NOMO-1 (cell line): ENCODE measurements at regions not wholly inside any gene's neighbourhood (a gene's known extent, or its start where the extent isn't known, plus 50 kb on each side); places are given as distances from the start of the nearest gene placed in this dataset.
A peak's percentile ranks its signal among the peaks of the same experiment; 100 is the strongest.

Experiments
- DNase-seq, 2 experiments: peaks; one replicate each; lab custom pipeline; 2025; ENCODE audit not compliant: unreplicated experiment in 2 of 2; lab: John Stamatoyannopoulos, UW

DNA sequence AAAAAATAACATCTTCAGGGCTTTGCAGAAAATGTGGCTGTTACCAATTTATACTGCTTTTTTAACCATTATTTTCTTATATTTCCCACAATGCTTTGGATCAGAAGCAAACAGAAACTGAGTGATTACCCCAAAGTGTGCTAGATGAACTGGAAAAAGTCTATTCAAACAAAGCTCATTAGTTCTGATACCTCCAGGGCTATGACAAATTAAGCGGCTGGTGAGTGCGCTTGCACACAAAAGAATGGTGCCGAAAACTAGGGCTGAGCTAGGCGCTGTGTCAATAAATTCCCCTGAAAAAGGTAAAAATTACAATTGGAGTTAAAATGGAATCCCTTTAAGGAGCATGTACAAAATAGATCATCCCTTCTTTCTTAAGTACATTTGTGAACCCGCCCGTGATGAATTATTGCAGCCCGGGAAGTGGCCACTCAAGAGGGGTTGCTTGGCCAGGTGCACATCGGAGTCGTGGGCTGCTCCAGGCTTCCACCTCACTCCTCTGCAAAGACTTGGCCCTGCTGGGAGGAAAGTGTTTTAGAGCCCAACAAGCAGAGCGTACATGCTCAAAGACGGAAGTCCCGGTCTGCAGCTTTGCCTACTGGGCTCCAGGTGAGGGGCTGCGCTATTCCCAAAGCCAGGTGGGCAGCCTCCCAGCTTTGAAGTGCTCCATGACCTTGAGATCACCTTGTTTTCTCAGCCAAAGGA lies 164.0 kb upstream of the ZNF507 start:
- no peak for DNase-seq

DNA sequence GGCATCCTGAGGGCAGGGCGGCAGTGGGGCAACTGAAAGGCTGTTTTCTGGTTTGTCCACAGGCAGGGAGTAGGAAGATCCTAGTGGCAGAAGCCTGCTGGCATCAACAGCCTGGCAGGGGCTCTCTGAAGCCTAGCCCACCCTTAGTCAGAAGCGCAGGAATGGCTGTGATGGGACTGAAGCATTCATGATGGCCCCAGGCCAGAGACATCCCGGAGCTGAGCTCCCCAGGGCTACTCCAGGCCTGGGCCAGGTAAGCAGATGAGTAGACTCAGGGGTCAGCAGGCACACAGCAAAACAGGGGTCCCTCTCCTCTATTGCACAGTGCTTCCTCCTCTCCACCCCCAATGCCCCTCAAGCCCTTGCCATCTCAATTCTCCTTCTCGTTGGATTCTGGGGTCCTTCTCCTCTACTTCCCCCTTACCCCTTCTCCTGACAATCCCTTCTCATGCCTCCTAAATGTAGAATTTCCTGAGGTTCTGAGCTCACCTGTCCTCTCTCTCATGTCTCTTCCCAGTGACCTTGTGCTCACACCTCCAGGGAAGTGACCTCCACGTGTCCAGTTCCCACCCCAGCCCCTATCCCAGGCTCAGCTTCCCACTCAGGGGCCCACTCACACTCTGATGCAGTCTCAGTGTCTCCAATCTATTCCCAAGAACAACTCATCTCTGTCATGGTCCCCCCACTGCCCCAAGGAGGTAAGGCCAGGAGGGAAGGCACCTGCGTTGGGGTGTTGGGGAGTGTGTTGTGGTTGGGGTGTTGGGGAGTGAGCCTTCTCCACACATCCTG lies 158.7 kb upstream of the ZNF507 start:
- DNase-seq = no peak

DNA sequence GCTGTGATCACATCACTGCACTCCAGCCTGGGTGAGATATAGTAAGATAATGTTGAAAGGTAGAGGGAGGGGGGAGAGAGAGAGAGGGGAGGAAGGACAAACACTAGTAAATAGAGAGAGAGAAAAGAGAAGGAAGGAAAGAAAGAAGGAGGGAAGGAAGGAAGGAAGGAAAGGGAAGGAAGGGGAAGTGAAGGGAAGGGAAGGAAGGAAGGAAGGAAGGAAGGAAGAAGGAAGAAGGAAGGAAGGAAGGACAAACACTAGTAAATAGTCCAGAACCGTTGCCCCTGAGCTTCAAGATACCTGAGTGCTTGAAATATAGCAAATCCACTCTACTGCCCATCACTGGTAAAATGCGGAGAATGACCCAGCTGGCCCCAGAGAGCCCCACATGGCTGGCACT lies 156.5 kb upstream of the ZNF507 start:
- no peak for DNase-seq

DNA sequence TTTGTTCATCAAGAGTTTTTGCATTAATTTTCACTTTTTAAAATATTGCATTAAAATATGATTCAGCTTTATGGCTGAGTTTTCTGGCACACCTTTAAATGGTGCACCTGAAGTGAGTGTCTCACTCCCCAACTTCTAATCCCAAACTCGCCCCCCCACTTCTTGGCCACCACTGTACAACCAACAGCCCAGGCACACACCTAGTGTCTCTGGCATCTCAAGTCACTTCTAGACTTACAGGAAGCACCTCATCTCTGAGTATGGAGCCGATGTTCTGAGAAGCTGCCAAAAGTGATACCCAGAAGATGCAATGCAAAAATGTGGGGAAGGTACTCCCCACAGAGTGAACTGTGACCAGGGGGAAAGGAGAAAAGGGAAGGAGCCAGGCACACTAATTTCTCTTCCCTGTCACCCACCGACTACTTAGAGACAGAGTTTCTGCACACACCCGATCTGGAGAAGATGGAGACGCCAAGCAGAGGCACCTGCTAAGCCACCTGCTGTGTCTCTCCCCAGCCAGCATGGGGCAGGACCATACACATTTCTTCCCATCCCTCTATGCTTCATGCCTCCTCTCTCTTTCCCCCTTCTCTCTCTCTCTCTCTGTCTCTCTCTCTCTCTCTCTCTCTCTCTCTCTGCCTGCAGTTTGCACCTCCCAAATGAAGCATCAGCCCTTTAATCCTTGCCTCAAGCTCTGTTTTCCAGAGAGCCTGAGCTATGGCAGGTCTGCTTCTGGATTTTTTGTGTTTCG lies 155.3 kb upstream of the ZNF507 start:
- DNase-seq = no peak

DNA sequence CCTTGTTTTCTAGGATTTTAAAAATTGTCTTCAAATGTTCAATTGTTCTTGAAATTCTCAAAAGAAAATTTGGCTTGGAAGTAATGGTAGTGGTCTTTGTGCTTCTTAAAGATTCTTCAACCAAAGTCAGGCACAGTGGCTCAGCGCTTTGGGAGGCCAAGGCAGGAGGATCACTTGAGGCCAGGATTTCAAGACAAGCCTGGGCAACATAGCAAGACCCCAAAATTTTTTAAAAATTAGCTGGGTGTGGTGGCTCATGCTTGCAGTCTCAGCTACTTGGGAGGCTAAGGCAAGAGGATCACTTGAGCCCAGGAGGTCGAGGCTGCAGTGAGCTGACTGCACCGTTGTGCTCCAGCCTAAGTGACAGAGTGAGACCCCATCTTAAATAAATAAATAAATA lies 153.5 kb upstream of the ZNF507 start:
- no peak for DNase-seq

DNA sequence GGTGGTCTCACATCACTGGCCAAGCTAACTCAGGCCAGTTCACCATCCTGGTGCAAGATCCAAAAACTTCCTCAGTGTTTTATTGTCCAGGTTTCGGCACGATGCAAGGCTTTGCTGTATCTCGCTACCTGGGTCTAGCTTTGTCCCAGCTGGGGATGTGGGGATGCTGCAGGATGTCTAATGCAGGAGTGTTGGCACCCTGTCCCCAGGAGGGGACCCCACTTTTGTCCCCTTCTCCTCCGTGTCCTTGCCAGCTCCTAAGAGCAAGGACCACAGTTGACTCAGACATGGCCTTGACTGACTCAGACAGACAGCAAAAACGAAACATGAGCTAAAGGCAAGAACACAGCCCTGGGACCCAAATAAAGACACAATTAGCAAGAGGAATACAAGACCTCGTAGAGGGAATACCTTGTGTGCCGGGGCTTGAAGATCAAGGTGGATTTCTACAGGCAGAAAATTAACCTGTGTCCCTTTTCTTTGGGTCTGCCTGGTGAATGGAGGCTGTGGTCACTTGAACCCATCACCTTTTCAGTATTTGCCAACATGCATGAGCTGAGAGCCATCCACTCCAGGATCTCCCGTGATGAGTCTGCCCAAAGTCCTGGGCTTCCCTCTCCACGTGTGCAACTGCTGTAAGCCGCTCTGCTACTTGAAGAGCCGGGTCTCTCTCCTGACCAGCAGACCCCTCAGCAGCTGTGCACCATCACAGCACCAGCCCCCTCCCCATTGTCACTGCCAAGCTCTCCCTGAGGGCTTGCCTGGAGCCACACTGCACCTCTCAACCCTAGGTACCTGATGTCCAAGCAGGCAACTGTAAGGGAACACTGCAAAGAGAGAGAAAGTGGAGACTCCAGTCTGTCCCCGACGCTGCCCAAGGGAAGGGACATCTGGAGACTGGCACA lies 149.5 kb upstream of the ZNF507 start:
- DNase-seq = no peak

DNA sequence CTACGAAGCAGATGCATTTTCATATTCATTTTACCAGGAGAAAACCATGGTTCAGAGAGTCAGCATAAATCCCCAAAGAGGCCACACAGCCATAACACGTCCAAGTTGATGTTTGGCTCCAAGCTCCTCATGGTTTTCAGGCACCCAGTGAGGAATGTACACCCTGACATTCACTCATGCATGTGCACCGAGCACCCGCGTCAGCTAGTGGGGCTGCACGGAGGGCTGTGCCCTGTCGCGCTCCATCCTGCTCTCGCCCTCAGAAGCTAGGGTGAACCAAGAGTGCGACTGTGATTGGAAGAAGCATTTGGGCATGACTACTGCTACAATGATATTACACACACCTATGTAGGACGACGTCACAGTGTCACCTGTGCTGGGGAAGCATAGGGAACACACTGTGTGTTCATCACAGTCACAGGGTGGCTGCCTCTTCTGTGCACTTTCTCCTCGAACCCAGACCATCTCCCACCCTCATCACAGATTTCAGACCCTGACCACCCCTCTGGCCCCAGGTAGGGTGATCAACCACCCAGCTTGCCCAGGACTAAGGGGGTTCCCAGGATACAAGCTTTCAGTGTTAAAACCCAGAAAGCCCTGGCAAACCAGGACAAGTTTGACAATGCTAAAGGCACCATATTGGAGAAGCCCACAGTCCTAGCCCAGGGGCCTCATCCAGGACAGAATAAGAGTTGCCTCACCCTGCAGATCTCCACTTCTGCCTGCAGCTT lies 148.6 kb upstream of the ZNF507 start:
- DNase-seq = no peak

DNA sequence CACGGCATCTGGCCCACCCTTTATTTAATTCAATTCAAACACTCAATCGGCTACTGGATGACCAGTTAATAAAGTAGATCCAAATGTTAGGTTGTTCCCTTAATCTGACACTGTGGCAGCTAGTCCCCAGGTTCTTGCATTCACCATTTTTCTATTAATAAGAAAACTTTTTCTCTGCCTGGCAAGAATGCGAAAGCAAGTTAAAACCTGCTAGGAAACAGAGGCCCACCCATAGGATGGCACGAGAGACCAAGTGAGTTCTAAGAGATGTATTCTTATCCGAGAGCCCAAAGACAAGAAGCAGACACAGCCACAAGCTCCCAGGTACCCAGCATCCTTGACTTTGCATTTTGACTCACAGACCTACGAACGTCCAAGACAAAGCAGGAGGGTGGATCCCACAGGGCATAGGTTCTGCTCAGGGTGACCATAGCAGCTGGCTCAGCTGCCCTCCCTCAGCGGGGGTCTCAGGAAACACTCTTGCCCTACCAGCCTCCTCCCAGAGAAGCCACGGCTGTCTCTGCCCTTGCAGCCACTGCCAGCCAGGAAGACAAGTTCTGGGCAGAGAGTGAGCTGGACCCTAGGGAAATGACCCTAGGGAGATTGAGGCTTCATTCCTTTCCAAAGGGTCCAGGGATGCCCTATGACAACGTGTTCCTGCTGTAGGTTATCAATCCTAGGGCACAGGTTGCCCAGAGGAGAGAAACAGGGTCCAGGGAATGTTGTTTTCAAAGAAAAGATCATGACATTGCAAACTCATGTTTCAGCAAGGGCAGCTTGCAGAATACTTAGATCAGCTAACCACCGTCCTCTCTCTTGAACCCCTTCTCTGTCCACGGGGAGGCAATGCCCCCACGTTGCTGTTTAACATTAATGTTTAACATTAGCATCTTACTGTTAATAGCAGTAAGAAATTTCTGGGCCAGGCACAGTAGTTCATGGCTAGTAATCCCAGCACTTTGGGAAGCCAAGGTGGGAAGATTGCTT lies 147.2 kb upstream of the ZNF507 start:
- DNase-seq = no peak

DNA sequence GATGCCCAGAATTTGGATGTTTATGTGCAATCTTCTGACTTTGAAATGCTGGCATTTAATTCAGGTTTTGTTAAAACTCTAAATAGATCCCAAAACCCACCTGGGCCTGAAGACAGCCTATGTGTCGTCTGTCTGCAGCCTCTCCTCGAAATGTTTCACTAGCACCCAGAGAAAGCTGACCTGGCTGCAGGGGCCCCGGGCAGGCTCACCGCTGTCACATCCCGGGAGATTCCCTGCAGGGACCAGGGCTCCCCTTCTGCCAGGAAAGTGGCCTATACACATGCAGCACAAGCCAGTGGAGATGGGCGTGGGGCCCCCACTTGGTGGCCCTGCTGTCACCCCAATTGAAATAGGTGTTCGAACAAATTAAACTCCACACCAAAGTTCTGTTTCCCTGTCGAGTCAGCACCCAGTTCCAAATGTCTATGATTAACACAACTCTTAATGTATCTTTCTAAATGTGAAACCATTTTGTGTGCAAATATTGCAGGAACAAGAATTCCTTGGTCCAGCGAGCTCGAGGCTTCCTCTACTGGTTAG lies 145.8 kb upstream of the ZNF507 start:
- DNase-seq = no peak

DNA sequence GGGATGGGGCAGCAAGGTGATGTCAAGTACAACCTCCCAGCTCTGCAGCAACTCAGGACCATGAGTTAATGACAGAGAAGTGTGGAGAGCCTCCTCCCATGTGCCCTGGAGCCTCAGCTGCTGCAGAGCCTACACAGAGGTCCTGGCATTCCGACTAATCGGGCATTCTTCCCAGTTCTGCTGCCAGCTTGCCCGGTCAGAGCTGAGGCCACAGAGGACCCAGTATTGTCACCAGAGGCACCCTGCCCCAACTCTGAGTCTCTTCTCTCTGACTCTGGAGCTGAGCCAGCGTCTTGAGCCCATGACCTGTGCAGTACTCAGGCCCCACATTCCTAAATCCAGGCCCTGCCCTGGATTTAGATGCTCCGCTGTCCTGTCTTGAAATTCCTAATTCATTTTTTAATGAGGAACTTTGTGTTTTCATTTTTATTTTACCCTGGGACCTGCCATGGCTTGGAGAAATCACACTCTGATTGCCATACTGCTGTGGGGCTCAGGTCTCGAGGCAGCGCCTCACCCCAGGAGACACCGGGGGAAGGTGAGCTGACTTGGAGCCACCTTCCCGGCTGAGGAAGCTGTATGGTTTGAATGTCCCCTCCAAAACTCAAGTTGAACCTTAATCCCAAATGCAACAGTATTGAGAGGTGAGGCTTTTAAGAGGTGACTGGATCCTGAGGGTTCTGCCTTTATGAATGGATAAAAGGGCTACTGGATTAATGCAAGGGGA lies 144.9 kb upstream of the ZNF507 start:
- no peak for DNase-seq

DNA sequence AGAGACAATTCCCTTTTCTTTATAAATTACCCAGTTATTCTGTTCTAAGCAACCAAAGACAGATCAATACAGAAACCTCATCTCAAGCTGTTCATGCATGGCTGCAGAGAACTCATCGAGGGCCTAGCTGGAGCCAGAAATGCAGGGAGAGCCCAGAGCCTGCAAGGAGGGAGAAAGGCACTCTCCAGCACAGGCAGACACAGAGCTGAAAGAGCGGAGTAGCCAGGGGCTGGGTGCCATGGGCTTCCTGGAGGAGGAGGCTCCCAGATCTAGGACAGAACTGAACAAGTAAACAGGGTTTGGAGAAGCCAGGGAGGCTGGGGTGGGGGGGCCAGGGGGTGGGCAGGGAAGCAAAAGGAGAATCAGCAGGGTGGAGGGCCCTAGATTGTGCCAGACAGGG lies 144.2 kb upstream of the ZNF507 start:
- DNase-seq = no peak

DNA sequence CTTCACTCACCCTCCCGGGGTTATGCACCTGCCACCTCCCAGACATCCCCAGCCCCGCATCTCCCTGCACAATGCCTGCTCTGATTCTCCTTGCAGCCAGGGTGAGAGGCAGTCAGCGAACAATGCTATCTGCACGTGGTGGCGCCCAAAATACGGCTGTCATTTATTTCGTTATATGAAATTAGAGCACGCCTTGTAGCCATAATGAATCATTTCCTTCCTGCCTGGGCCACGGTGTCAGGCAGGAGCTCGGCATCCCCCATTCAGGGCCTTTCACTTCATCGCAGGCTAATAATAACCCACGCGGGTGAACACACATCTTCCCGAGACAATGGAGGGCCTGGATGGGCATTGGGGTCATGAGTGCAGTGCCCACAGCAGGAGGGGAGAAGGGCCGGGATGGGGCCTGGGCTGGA lies 143.8 kb upstream of the ZNF507 start:
- peak; percentile 12 to 26 for DNase-seq

DNA sequence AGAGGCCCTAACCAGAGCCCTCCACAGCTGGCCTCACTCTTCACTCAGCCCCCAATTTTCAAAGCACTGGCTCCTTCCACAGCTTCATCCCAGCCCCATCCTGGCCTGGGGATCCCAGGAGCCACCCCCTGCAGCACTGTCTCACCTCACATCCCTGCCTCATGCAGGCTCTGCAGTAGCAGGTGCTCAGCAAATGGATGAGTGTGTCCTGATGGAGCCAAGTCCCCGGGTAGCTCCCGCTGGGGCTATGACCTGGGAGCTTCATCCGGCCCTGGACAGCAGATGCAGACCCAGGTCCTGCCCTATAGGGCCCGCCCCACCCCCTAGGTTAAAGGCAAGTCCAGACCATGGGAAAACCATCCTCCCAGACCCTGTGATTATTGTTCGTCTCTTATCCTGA lies 143.2 kb upstream of the ZNF507 start:
- DNase-seq = no peak

DNA sequence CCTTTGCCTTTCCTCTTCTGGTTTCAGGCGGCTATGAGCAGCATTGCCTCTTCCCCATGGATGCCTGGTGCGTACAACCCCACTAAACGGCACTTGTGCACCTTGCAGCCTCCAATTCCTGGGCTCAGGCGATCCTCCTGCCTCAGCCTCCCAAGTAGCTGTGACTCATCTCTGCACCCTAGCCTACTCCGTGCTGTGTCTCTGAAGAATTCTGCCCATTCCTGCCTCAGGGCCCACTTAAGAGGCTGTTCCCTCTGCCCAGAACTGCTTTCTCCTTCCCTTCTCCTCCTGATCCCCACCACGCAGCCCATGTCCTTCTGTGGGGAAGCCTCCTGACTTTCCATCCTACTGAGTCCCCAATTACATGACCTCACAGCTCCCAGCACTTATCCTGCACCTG lies 142.2 kb upstream of the ZNF507 start:
- no peak for DNase-seq

DNA sequence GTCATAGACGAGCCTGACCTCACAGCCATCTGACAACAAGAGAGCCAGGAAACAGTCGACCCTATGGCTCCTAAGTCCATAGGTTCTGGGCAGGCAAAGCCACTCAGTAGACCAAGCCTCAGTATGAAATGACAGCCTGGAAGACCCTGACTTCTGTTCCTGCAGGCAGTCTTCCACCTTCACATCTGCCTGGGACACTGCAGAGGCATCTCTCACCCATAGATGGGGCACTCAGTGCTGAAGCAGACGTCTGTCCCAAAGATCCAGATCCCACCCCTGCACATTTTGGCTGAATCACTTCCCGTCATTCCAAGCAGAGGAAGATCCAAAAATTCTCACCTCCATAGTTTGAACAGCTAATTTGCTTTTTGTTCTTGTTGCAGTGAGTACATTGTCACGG lies 139.3 kb upstream of the ZNF507 start:
- DNase-seq = no peak

DNA sequence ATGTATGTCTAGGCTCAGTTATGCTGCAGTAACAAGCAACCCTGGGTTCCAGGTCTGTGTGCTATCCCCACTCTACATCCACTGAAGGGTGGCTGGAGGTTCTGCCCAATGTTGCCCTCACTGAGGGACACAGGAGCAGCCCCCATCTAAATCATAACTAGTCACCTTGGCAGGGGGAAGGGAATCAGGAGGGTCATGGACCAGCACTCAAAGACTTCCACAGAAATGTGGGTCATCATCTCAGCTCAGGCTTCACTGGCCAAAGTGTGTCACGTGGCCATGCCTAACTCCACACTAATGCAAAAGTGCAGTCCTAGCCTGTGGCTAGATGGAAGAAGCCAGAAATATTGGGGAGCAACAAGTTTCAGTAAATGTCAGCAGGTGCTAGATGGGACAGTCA lies 137.3 kb upstream of the ZNF507 start:
- DNase-seq = no peak

DNA sequence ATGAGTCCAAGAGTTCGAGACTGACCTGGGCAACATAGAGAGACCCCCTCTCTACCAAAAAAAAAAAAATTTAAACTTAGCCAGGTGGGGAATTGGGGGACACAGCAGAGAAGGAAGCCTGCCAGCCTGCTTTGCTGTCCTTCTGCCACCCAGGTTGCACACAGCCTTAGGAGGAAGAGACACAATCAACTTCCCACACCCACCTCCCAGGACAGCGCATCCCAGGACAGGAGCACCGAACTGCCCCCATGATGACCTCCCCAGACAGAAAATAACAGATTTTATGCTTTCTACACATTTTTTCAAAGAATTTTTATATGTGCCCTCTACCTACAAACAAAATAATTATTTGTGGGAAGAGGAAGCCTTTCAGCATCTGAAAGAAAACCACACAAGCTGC lies 126.0 kb upstream of the ZNF507 start:
- DNase-seq = no peak

DNA sequence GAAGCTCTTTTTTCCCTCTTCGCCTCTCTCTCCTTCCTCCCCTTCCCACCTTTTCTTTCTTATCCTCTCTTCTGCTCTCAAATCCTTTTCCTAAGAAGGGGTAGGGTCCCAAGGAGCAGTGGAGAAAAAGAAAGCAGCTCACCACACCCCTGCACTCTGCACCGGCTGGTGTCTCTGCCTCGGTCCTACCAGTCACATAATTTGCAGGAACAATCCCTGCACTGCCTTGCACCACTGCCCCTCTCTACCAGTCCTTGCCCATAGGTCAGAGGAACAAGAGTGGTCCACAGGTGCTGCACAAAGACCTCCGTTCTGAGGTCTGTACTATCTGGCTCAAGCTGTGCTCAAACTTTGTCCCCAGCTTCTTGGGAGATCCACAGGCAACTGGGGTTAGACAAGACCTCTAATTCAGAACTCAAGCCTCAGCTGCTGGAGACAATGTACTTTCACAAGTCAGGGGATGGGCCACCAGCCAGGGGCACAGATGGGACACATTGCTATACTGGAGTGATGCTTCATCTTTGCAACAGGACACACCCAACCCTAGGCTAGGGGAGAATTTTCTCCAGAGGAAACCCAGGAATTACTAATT lies 125.4 kb upstream of the ZNF507 start:
- DNase-seq = no peak
